Activated T-helper 1 cell treated with anti-CD3 and anti-CD28 coated beads, Interleukin-12 subunit alpha, Interleukin-12 subunit beta, Interleukin-2, Interleukin-4 antibody, amounts not matched to agents 30 ng/mL and 10 ng/mL and 1 ng/mL, durations not matched to agents 14 hours and 24 hours and 36 hours (primary cell): ENCODE measurements at regions not wholly inside any gene's neighbourhood (a gene's known extent, or its start where the extent isn't known, plus 50 kb on each side); places are given as distances from the start of the nearest gene placed in this dataset.
"Not testable (repeated sequence)": the region's sequence is repeated elsewhere in the genome, so short reads cannot be mapped to it uniquely, and the experiment has no call there.

Experiments
- DNase-seq: peaks from one replicate; pipeline ENCODE4 v3.0.0; 2021; ENCODE audit warnings: low spot score
- H3K27ac Mint-ChIP-seq: one replicate; pipeline ENCODE4 v1.8.0; 2021; ENCODE audit warnings: mild to moderate bottlenecking, mixed read lengths
- H3K27me3 Mint-ChIP-seq: one replicate; pipeline ENCODE4 v1.8.0; 2022; ENCODE audit warnings: mild to moderate bottlenecking, moderate library complexity, mixed read lengths; ENCODE audit not compliant: insufficient read depth
- H3K36me3 Mint-ChIP-seq: one replicate; pipeline ENCODE4 v1.8.0; 2021; ENCODE audit warnings: low read depth, mixed read lengths
- H3K4me1 Mint-ChIP-seq: one replicate; pipeline ENCODE4 v1.8.0; 2021; ENCODE audit warnings: low read depth, mixed read lengths
- H3K4me3 Mint-ChIP-seq: one replicate; pipeline ENCODE4 v1.8.0; 2021; ENCODE audit warnings: mild to moderate bottlenecking, moderate library complexity, mixed read lengths
- H3K9me3 Mint-ChIP-seq: one replicate; pipeline ENCODE4 v1.8.0; 2021; ENCODE audit warnings: mixed read lengths
- intact Hi-C: fragments of 100-400 bp; cut with micrococcal nuclease; formaldehyde crosslinking; loops from one replicate; pipeline ENCODE4 v1.15.1; 2024

DNA sequence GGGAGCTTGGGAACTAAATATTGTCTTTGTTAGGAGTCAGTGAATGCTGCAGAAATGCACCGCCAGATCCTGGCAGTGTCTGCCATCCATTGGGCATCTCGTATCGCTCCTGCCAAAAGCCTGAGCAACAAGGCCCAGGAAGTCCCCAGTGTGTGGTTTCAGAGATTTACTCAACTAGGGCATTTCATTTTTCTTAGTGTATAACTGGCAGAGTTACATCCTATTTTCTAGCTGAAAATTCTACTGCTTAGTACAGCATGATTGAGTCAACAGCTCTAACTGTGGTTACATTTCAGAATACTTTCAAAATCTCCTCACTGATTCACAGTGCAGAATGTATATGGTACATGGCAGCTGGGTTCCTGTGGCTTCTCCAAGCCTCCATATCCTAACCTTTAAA lies 95.8 kb upstream of the CREB5 start:
- intact Hi-C loops = no loop called here
- DNase-seq = no peak
- H3K4me1 Mint-ChIP-seq = no peaks in the 10 kb centered on the region

GRCh38 chr7:28318101-28318762 lies 94.1 kb upstream of the CREB5 start:
- no peak overlapping the region for H3K27ac Mint-ChIP-seq
- intact Hi-C loops = no loop called here
- no peak overlapping the region for H3K4me3 Mint-ChIP-seq
- H3K36me3 Mint-ChIP-seq = no peaks in the 10 kb centered on the region
- DNase-seq = no peak
- no peaks in the 10 kb centered on the region for H3K4me1 Mint-ChIP-seq
- H3K27me3 Mint-ChIP-seq = peaks cover 19% of the 10 kb centered on the region
- H3K9me3 Mint-ChIP-seq = no peaks in the 10 kb centered on the region

More for the DNA sequence above, 95.8 kb upstream of the CREB5 start:
- H3K9me3 Mint-ChIP-seq = no peaks in the 10 kb centered on the region
- H3K4me3 Mint-ChIP-seq = no peak overlapping the region
- no peaks in the 10 kb centered on the region for H3K36me3 Mint-ChIP-seq
- H3K27ac Mint-ChIP-seq = no peak overlapping the region
- peaks cover 19% of the 10 kb centered on the region for H3K27me3 Mint-ChIP-seq

DNA sequence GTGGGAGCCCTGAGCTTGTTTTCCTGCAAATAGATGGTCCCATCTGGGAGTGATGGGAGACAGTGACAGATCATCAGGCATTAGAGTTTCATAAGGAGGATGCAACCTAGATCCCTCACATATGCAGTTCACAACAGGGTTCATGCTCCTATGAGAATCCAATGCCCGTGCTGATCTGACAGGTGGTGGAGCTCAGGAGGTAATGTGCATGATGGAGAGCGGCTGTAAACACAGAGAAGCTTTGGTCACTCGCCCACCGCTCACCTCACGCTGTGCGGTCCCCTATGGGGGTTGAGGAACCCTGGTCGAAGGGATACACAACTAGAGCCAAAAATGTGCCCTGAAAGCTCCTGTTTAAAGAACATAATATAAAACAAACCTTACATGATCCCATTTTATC lies 88.5 kb upstream of the CREB5 start:
- H3K4me3 Mint-ChIP-seq = no peak overlapping the region
- H3K27me3 Mint-ChIP-seq = peaks cover 2% of the 10 kb centered on the region
- no peaks in the 10 kb centered on the region for H3K36me3 Mint-ChIP-seq
- H3K9me3 Mint-ChIP-seq = peaks cover 7% of the 10 kb centered on the region
- H3K4me1 Mint-ChIP-seq = peaks cover 9% of the 10 kb centered on the region
- intact Hi-C loops = no loop called here
- H3K27ac Mint-ChIP-seq = no peak overlapping the region
- no peak for DNase-seq

GRCh38 chr7:28328146-28328545 lies 84.2 kb upstream of the CREB5 start:
- no peak overlapping the region for H3K27ac Mint-ChIP-seq
- H3K27me3 Mint-ChIP-seq = no peaks in the 10 kb centered on the region
- H3K4me1 Mint-ChIP-seq = peaks cover 28% of the 10 kb centered on the region
- DNase-seq = no peak
- intact Hi-C loops = no loop called here
- H3K4me3 Mint-ChIP-seq = no peak overlapping the region
- peaks cover 7% of the 10 kb centered on the region for H3K9me3 Mint-ChIP-seq
- no peaks in the 10 kb centered on the region for H3K36me3 Mint-ChIP-seq

- no peak for DNase-seq
- Mint-ChIP-seq H3K27me3 (no peaks in the 10 kb centered on the region), H3K27ac (no peak overlapping the region), H3K4me1 (peaks cover 28% of the 10 kb centered on the region), H3K9me3 (peaks cover 12% of the 10 kb centered on the region), H3K4me3 (no peak overlapping the region), H3K36me3 (no peaks in the 10 kb centered on the region)
- intact Hi-C loops = no loop called here
Observed at GRCh38 chr7:28328822-28329660, 83.3 kb upstream of the CREB5 start.

DNA sequence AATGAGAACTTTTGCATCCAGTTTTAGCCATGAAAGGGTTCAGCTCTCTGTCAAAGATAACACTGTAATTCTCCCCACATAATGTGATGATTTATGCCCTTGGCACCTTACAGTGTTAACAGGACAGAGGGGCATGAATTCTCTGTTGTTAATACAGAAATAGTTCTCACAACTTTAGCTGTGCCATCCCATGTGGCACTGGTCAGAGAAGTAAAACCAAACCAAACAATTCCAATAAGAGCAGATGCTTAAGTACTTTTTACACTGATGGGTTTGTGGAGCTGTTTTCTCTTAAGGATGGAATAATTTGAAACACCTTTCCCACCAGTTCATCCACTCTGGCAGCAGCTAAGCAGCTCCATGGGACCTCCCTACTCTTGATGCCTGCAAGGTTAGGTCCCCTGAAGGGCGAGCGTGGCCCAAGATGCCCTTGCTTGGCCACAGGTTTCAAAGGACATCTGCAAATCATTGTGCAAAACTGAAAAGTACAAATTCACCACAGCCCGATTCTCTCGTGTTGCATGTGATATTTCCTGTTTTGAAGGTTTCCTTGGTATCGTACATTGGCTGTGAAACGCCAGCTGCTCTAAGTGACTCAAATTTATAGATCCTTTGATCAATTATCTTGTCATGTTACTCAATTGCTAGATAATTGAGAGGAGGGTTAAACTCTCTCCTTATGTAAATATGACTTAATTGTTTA lies 82.5 kb upstream of the CREB5 start:
- peaks cover 16% of the 10 kb centered on the region for H3K9me3 Mint-ChIP-seq
- peak; percentile 6 for DNase-seq
- H3K27me3 Mint-ChIP-seq = no peaks in the 10 kb centered on the region
- H3K27ac Mint-ChIP-seq = no peak overlapping the region
- H3K4me3 Mint-ChIP-seq = peak overlapping the region; percentile 48
- H3K36me3 Mint-ChIP-seq = no peaks in the 10 kb centered on the region
- intact Hi-C loops = loop anchor here (1.0 to 2.0 kb wide), 3 partner anchors 91 to 293 kb away; no protein-coding TSS in a partner anchor
- peaks cover 28% of the 10 kb centered on the region for H3K4me1 Mint-ChIP-seq

DNA sequence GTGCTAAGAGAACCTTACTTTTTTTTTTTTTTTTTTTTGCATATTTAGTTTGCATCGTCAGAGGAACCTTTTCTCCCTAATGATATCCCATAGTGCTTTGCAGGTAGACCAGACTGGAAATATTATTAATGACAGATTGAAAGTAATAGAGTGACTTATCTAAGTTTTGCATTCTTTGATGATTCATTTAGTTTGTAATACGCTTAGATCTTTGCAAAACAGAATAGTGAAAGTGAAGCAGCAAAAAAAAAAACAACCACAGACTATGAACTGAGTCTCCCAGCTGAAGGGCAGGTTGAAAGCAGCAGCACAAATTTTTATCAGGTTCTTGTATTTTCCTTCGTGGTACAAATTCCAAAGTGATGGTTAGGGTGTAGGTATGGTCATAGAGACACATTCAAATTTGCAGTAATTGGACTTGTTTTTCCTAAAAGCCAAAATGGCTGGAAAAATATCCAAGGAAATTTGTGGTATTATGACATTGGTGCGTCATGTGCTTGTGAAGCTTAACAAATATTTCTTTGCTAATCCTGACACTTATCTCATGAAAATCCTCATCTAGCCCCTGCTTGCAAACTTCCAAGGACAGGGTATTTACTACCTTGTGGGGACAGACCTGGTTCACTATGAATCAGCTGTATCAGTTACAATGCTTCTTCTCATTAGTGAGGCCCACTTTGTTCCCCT lies 81.8 kb upstream of the CREB5 start:
- Mint-ChIP-seq H3K4me1 (peaks cover 28% of the 10 kb centered on the region), H3K9me3 (peaks cover 16% of the 10 kb centered on the region), H3K27me3 (no peaks in the 10 kb centered on the region), H3K36me3 (no peaks in the 10 kb centered on the region), H3K4me3 (peak overlapping the region; percentile 48), H3K27ac (peak overlapping the region; percentile 30)
- intact Hi-C loops = loop anchor here (1.0 to 2.0 kb wide), 3 partner anchors 91 to 294 kb away; no protein-coding TSS in a partner anchor
- no peak for DNase-seq

GRCh38 chr7:28332046-28332445 lies 80.3 kb upstream of the CREB5 start:
- DNase-seq = no peak
- peaks cover 16% of the 10 kb centered on the region for H3K9me3 Mint-ChIP-seq
- no peaks in the 10 kb centered on the region for H3K36me3 Mint-ChIP-seq
- H3K4me1 Mint-ChIP-seq = peaks cover 28% of the 10 kb centered on the region
- H3K27ac Mint-ChIP-seq = no peak overlapping the region
- H3K4me3 Mint-ChIP-seq = no peak overlapping the region
- no peaks in the 10 kb centered on the region for H3K27me3 Mint-ChIP-seq
- intact Hi-C loops = no loop called here

DNA sequence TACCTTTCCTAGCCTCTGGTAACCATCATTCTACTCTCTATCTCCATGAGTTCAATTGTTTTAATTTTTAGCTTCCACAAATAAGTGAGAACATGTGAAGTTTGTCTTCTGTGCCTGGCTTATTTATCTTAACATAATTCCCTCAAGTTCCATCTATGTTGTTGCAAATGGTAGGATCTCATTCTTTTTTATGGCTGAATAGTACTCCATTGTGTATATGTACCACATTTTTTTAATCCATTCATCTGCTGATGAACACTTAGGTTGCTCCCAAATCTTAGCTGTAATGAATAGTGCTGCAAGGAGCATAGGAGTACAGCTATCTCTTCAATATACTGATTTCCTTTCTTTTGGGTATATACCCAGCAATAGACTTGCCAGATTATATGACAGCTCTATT lies 78.8 kb upstream of the CREB5 start:
- H3K4me3 Mint-ChIP-seq, intact Hi-C loops, H3K36me3 Mint-ChIP-seq, H3K27me3 Mint-ChIP-seq, DNase-seq, H3K27ac Mint-ChIP-seq, H3K9me3 Mint-ChIP-seq: not testable (repeated sequence)
- peaks cover 19% of the 10 kb centered on the region for H3K4me1 Mint-ChIP-seq

DNA sequence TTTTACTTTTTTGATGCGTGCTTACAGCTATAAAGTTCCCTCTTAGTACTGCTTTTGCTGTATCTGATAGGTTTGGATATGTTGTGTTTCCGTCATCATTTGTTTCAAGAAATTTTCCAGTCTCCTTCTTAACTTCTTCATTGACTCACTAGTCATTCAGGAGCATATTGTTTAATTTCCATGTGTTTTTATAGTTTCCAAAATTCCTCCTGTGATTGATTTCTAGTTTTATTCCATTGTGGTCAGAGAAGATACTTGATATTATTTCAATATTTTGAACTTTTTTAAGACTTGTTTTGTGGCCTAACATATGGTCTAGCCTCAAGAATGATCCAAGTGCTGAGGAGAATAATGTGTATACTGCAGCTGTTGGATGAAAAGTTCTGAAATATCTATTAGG lies 75.5 kb upstream of the CREB5 start:
- H3K4me1 Mint-ChIP-seq = no peaks in the 10 kb centered on the region
- no peak overlapping the region for H3K4me3 Mint-ChIP-seq
- no peaks in the 10 kb centered on the region for H3K36me3 Mint-ChIP-seq
- no peak overlapping the region for H3K27ac Mint-ChIP-seq
- intact Hi-C loops = no loop called here
- DNase-seq = no peak
- peaks cover 10% of the 10 kb centered on the region for H3K9me3 Mint-ChIP-seq
- H3K27me3 Mint-ChIP-seq = peaks cover 3% of the 10 kb centered on the region

GRCh38 chr7:28338041-28338440 lies 74.3 kb upstream of the CREB5 start:
- H3K9me3 Mint-ChIP-seq = peaks cover 10% of the 10 kb centered on the region
- no peak overlapping the region for H3K27ac Mint-ChIP-seq
- no peaks in the 10 kb centered on the region for H3K4me1 Mint-ChIP-seq
- DNase-seq = no peak
- intact Hi-C loops = no loop called here
- H3K4me3 Mint-ChIP-seq = no peak overlapping the region
- no peaks in the 10 kb centered on the region for H3K36me3 Mint-ChIP-seq
- peaks cover 3% of the 10 kb centered on the region for H3K27me3 Mint-ChIP-seq

- intact Hi-C loops = no loop called here
- Mint-ChIP-seq H3K27ac (no peak overlapping the region), H3K27me3 (peaks cover 8% of the 10 kb centered on the region), H3K4me1 (no peaks in the 10 kb centered on the region), H3K36me3 (no peaks in the 10 kb centered on the region), H3K9me3 (no peaks in the 10 kb centered on the region), H3K4me3 (no peak overlapping the region)
- DNase-seq = no peak
Observed at GRCh38 chr7:28343462-28343861, 68.9 kb upstream of the CREB5 start.
